22Rv1 (cell line): ENCODE measurements at regions not wholly inside any gene's neighbourhood (a gene's known extent, or its start where the extent isn't known, plus 50 kb on each side); places are given as distances from the start of the nearest gene placed in this dataset.

Experiments
- H3K27ac ChIP-seq: fragments of 450-650 bp; 2 replicates; pipeline ENCODE4 v1.5.1; 2017
- CTCF ChIP-seq: fragments of 450-650 bp; IDR thresholded peaks from 2 replicates; pipeline ENCODE4 v1.5.1; 2017; ENCODE audit warnings: mild to moderate bottlenecking
- ZFX ChIP-seq: fragments of 450-650 bp; IDR thresholded peaks from 2 replicates; pipeline ENCODE4 v1.6.1; 2017; ENCODE audit warnings: antibody characterized with exemption, borderline replicate concordance

DNA sequence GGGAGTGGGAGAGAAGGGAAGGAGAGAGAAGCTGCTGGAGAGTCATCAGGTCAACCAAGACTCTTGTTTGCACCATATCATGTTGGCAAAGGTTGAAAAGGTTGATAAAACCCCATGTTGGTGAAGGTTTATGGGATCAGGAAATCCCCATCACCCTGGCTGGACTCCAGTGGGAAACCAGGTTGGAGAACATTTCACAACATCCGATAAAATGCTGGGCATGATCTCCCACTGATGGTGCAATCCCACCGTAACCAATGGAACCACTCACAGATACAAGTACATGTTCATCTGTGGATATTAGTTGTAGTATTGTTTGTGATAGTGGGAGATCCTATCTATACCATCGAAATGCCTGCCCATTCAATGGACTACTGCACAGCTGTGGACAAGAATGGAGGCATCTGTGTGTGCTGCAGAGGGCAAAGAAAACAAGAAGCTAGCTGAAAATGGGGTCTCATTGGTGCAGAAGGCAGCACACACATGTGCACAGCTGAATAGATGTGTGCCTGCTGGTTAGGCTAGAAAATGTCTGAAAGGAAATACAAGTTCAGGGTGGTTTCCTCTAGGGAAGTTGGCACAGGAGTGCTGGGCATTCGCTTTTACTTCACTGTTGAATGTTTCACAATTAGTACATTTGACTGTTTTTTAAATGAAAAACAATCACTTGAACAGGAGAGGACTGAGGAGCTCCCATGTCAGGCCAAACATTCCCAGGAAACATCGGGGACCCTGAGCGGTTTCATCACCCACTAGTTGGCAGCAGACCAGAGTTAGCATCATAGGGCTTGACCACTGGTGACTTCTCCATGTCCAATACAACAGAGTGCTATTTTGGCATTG is 80.4 kb upstream of the MGMT start:
- TF ChIP-seq CTCF (no peak), ZFX (no peak)
- H3K27ac ChIP-seq, result no peak overlapping the region

GRCh38 chr10:129387258-129387525 is 79.8 kb upstream of the MGMT start:
- no peak for TF ChIP-seq ZFX
- no peak for TF ChIP-seq CTCF
- no peak overlapping the region for H3K27ac ChIP-seq

GRCh38 chr10:129388435-129388834 is 78.6 kb upstream of the MGMT start:
- TF ChIP-seq ZFX, result no peak
- TF ChIP-seq CTCF, result no peak
- no peak overlapping the region for H3K27ac ChIP-seq

DNA sequence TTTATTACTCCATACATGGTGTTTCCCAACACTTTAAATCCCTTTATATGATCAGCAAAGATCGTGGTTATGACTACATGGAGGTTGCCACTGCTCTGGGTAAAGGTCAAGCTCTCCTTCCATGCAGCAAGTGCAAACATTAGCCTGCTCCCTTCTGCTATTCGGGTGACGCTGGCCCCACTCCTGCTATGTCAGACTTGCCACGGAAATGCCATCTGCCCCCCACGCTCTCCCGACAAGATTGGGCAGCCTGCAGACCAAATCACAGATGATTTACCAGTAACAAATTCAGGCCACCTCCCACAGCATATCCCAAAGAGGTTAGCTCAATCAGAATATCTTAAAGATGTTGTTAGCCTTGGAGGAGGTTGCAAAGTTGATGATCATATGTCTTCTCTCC is 77.8 kb upstream of the MGMT start:
- TF ChIP-seq CTCF (no peak), ZFX (no peak)
- H3K27ac ChIP-seq, result no peak overlapping the region

DNA sequence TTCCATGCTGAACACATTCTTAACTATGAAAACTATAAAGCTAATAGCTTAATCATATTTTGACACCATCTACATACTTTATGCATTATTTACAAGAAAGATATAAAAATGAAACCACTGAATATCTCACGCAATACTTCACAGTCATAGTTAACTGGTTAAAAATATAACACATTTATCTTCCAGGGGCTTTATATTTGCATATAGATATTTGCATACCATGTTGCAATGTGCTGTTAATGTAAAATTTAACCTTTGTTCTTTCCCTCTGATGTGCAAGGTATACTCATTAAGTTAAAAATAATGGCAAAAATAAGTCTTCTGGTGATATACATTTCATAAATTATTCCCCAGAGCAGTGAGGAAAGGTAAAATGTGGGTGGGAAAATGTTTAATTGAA is 76.9 kb upstream of the MGMT start:
- H3K27ac ChIP-seq, result no peak overlapping the region

DNA sequence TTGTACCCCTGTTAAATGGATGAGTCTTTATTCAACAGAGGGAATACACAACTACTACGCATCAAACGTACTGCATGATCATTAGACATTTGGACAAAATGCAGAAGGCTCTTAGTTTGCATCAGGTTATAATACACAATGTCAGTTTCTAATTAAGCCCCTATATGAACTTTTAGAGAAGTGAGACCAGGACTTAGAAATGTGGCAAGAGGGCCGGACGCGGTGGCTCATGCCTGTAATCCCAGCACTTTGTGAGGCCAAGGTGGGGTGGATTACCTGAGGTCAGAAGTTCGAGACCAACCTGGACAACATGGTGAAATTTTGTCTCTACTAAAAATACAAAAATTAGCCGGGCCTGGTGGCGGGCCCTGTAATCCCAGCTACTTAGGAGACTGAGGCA is 76.3 kb upstream of the MGMT start:
- H3K27ac ChIP-seq, result no peak overlapping the region

More for the DNA sequence above, 76.9 kb upstream of the MGMT start:
- TF ChIP-seq CTCF (no peak), ZFX (no peak)

More for the DNA sequence above, 76.3 kb upstream of the MGMT start:
- TF ChIP-seq ZFX, result no peak
- TF ChIP-seq CTCF, result no peak
